ENCODE measurements at regions not wholly inside any gene's neighbourhood (a gene's known extent, or its start where the extent isn't known, plus 50 kb on each side); places are given as distances from the start of the nearest gene placed in this dataset.

GRCh38 chr2:198534756-198535155 is 730.4 kb downstream of the PLCL1 start (continued):
- no peak for TF ChIP-seq IRF2 (CRISPR knock-in tag; IDR thresholded peaks at IDR 0.05; ENCODE audit: borderline replicate concordance, low read depth)
- no peak for TF ChIP-seq ZNF416 (CRISPR knock-in tag; IDR thresholded peaks at IDR 0.05)

- peak overlapping the region; percentile 50; the same call in 1 of the 2 replicates for H3K27ac Mint-ChIP-seq
These were observed 721.0 kb downstream of the PLCL1 start for GRCh38 chr2:198525211-198525969.

More at GRCh38 chr2:198525211-198525969, 721.0 kb downstream of the PLCL1 start:
- Mint-ChIP-seq H3K9me3 (0 out of 2 replicates have a peak, but pooled peaks cover 3% of the 10 kb centered on the region), H3K4me3 (no peak overlapping the region), H3K4me1 (peaks cover 14% of the 10 kb centered on the region), H3K27me3 (ENCODE audit: low read depth) (no peaks in the 10 kb centered on the region), H3K36me3 (no peaks in the 10 kb centered on the region)
- ChIA-PET POLR2A (no interaction called here), CTCF (interaction anchor here (0.6 kb wide), 1 partner anchor 49 kb away, joined by 4 read pairs; no protein-coding TSS in a partner anchor)
- no peak for DNase-seq (ENCODE audit: low spot score)
- TF ChIP-seq AR (CRISPR knock-in tag; IDR thresholded peaks at IDR 0.05) = no peak
- TF ChIP-seq ATF1 (CRISPR knock-in tag; IDR thresholded peaks at IDR 0.05) = no peak
- no peak for TF ChIP-seq ZSCAN18 (CRISPR knock-in tag; IDR thresholded peaks at IDR 0.05)
- TF ChIP-seq ERG (CRISPR knock-in tag; IDR thresholded peaks at IDR 0.05) = no peak
- TF ChIP-seq NFE2L1 (CRISPR knock-in tag; IDR thresholded peaks at IDR 0.05) = no peak
- no peak for TF ChIP-seq ZNF138 (CRISPR knock-in tag; conservative IDR thresholded peaks at IDR 0.05)
- no peak for TF ChIP-seq TEAD1 (CRISPR knock-in tag; IDR thresholded peaks at IDR 0.05)
- TF ChIP-seq NR2C2 (CRISPR knock-in tag; IDR thresholded peaks at IDR 0.05) = no peak
- TF ChIP-seq ARID4B (CRISPR knock-in tag; IDR thresholded peaks at IDR 0.05; ENCODE audit: borderline replicate concordance) = no peak
- no peak for TF ChIP-seq PRDM15 (CRISPR knock-in tag; IDR thresholded peaks at IDR 0.05)
- no peak for TF ChIP-seq SMAD4 (CRISPR knock-in tag; IDR thresholded peaks at IDR 0.05)
- TF ChIP-seq E2F5 (CRISPR knock-in tag; IDR thresholded peaks at IDR 0.05) = no peak
- TF ChIP-seq MYBL2 (CRISPR knock-in tag; IDR thresholded peaks at IDR 0.05) = no peak
- no peak for TF ChIP-seq IRF1 (CRISPR knock-in tag; IDR thresholded peaks at IDR 0.05)
- no peak for TF ChIP-seq ESRRA (CRISPR knock-in tag; IDR thresholded peaks at IDR 0.05; ENCODE audit: borderline replicate concordance)
- no peak for TF ChIP-seq KAT7 (CRISPR knock-in tag; IDR thresholded peaks at IDR 0.05; ENCODE audit: borderline replicate concordance)
- peak; percentile 60 for ATAC-seq

All from WTC11 (cell line).